ENCODE measurements at regions not wholly inside any gene's neighbourhood (a gene's known extent, or its start where the extent isn't known, plus 50 kb on each side); places are given as distances from the start of the nearest gene placed in this dataset.

DNA sequence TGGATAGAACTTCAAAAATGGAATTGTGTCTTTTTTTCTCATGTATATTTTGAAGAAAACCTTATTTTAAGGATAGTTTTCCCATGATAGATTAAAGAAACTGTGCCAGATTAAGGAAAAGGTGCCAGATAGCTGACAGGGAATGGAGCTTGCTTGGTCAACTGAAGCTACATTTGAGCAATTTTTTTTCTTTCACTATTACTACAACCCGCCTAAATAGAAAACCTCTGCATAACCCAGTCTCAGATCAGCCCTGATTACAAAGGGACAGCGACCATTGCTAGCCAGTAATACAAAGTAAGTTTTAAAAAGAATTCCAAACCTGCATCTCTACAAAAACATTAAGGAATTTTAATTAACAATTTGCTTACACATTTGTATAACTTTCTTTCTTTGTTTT, 1123.4 kb upstream of the LRRTM3 start:
- no peak overlapping the region for H3K27ac Mint-ChIP-seq
- H3K36me3 ChIP-seq (ENCODE audit: insufficient read depth) = no peaks in the 10 kb centered on the region
- no peaks in the 10 kb centered on the region for H3K36me3 Mint-ChIP-seq (ENCODE audit: low read depth)
- H3F3A ChIP-seq (replicated peaks; ENCODE audit: low read depth) = no peaks in the 10 kb centered on the region
- H3K4me2 ChIP-seq = no peak overlapping the region
- H3K27ac ChIP-seq (ENCODE audit: low read depth) = no peak overlapping the region
- H3K27me3 Mint-ChIP-seq (ENCODE audit: insufficient read depth, low read depth, poor library complexity) = no peaks in the 10 kb centered on the region
- H3K4me1 ChIP-seq (ENCODE audit: insufficient read depth) = no peaks in the 10 kb centered on the region
- no peak overlapping the region for H2AFZ ChIP-seq
- no peak for ATAC-seq
- no peaks in the 10 kb centered on the region for H3K9me3 Mint-ChIP-seq
- no peaks in the 10 kb centered on the region for H4K20me1 ChIP-seq (replicated peaks; ENCODE audit: insufficient read depth)
- no peak for TF ChIP-seq JUNB (IDR thresholded peaks at IDR 0.05; ENCODE audit: unreplicated experiment)
- TF ChIP-seq, protein P1, sequence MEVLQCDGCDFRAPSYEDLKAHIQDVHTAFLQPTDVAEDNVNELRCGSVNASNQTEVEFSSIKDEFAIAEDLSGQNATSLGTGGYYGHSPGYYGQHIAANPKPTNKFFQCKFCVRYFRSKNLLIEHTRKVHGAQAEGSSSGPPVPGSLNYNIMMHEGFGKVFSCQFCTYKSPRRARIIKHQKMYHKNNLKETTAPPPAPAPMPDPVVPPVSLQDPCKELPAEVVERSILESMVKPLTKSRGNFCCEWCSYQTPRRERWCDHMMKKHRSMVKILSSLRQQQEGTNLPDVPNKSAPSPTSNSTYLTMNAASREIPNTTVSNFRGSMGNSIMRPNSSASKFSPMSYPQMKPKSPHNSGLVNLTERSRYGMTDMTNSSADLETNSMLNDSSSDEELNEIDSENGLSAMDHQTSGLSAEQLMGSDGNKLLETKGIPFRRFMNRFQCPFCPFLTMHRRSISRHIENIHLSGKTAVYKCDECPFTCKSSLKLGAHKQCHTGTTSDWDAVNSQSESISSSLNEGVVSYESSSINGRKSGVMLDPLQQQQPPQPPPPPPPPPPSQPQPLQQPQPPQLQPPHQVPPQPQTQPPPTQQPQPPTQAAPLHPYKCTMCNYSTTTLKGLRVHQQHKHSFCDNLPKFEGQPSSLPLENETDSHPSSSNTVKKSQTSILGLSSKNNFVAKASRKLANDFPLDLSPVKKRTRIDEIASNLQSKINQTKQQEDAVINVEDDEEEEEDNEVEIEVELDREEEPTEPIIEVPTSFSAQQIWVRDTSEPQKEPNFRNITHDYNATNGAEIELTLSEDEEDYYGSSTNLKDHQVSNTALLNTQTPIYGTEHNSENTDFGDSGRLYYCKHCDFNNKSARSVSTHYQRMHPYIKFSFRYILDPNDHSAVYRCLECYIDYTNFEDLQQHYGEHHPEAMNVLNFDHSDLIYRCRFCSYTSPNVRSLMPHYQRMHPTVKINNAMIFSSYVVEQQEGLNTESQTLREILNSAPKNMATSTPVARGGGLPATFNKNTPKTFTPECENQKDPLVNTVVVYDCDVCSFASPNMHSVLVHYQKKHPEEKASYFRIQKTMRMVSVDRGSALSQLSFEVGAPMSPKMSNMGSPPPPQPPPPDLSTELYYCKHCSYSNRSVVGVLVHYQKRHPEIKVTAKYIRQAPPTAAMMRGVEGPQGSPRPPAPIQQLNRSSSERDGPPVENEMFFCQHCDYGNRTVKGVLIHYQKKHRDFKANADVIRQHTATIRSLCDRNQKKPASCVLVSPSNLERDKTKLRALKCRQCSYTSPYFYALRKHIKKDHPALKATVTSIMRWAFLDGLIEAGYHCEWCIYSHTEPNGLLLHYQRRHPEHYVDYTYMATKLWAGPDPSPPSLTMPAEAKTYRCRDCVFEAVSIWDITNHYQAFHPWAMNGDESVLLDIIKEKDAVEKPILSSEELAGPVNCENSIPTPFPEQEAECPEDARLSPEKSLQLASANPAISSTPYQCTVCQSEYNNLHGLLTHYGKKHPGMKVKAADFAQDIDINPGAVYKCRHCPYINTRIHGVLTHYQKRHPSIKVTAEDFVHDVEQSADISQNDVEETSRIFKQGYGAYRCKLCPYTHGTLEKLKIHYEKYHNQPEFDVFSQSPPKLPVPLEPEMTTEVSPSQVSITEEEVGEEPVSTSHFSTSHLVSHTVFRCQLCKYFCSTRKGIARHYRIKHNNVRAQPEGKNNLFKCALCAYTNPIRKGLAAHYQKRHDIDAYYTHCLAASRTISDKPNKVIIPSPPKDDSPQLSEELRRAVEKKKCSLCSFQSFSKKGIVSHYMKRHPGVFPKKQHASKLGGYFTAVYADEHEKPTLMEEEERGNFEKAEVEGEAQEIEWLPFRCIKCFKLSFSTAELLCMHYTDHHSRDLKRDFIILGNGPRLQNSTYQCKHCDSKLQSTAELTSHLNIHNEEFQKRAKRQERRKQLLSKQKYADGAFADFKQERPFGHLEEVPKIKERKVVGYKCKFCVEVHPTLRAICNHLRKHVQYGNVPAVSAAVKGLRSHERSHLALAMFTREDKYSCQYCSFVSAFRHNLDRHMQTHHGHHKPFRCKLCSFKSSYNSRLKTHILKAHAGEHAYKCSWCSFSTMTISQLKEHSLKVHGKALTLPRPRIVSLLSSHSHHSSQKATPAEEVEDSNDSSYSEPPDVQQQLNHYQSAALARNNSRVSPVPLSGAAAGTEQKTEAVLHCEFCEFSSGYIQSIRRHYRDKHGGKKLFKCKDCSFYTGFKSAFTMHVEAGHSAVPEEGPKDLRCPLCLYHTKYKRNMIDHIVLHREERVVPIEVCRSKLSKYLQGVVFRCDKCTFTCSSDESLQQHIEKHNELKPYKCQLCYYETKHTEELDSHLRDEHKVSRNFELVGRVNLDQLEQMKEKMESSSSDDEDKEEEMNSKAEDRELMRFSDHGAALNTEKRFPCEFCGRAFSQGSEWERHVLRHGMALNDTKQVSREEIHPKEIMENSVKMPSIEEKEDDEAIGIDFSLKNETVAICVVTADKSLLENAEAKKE (CRISPR knock-in tag; IDR thresholded peaks at IDR 0.05) = no peak
- TF ChIP-seq EZH2phosphoT487 (IDR thresholded peaks at IDR 0.05; ENCODE audit: unreplicated experiment) = no peak
- TF ChIP-seq STAT1 (IDR thresholded peaks at IDR 0.05; ENCODE audit: unreplicated experiment) = no peak
- TF ChIP-seq POLR2AphosphoS5 (IDR thresholded peaks at IDR 0.05; ENCODE audit: low read depth) = no peak
- TF ChIP-seq, protein P2, sequence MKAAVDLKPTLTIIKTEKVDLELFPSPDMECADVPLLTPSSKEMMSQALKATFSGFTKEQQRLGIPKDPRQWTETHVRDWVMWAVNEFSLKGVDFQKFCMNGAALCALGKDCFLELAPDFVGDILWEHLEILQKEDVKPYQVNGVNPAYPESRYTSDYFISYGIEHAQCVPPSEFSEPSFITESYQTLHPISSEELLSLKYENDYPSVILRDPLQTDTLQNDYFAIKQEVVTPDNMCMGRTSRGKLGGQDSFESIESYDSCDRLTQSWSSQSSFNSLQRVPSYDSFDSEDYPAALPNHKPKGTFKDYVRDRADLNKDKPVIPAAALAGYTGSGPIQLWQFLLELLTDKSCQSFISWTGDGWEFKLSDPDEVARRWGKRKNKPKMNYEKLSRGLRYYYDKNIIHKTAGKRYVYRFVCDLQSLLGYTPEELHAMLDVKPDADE (IDR thresholded peaks at IDR 0.05) = no peak
- no peak for TF ChIP-seq EZH2 (IDR thresholded peaks at IDR 0.05; ENCODE audit: low read depth, unreplicated experiment)
- TF ChIP-seq, protein P3, sequence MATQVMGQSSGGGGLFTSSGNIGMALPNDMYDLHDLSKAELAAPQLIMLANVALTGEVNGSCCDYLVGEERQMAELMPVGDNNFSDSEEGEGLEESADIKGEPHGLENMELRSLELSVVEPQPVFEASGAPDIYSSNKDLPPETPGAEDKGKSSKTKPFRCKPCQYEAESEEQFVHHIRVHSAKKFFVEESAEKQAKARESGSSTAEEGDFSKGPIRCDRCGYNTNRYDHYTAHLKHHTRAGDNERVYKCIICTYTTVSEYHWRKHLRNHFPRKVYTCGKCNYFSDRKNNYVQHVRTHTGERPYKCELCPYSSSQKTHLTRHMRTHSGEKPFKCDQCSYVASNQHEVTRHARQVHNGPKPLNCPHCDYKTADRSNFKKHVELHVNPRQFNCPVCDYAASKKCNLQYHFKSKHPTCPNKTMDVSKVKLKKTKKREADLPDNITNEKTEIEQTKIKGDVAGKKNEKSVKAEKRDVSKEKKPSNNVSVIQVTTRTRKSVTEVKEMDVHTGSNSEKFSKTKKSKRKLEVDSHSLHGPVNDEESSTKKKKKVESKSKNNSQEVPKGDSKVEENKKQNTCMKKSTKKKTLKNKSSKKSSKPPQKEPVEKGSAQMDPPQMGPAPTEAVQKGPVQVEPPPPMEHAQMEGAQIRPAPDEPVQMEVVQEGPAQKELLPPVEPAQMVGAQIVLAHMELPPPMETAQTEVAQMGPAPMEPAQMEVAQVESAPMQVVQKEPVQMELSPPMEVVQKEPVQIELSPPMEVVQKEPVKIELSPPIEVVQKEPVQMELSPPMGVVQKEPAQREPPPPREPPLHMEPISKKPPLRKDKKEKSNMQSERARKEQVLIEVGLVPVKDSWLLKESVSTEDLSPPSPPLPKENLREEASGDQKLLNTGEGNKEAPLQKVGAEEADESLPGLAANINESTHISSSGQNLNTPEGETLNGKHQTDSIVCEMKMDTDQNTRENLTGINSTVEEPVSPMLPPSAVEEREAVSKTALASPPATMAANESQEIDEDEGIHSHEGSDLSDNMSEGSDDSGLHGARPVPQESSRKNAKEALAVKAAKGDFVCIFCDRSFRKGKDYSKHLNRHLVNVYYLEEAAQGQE (IDR thresholded peaks at IDR 0.05; ENCODE audit: unreplicated experiment) = no peak
- no peak for TF ChIP-seq CREB1 (CRISPR knock-in tag; IDR thresholded peaks at IDR 0.05; ENCODE audit: low read depth)
- TF ChIP-seq NANOG (IDR thresholded peaks at IDR 0.05; ENCODE audit: borderline replicate concordance) = no peak
- TF ChIP-seq ZNF331 (CRISPR knock-in tag; IDR thresholded peaks at IDR 0.05; ENCODE audit: low read depth) = no peak
- TF ChIP-seq, protein P4, sequence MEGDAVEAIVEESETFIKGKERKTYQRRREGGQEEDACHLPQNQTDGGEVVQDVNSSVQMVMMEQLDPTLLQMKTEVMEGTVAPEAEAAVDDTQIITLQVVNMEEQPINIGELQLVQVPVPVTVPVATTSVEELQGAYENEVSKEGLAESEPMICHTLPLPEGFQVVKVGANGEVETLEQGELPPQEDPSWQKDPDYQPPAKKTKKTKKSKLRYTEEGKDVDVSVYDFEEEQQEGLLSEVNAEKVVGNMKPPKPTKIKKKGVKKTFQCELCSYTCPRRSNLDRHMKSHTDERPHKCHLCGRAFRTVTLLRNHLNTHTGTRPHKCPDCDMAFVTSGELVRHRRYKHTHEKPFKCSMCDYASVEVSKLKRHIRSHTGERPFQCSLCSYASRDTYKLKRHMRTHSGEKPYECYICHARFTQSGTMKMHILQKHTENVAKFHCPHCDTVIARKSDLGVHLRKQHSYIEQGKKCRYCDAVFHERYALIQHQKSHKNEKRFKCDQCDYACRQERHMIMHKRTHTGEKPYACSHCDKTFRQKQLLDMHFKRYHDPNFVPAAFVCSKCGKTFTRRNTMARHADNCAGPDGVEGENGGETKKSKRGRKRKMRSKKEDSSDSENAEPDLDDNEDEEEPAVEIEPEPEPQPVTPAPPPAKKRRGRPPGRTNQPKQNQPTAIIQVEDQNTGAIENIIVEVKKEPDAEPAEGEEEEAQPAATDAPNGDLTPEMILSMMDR (conservative IDR thresholded peaks at IDR 0.05; ENCODE audit: low read depth in 2 of 2) = no peak
- no peak overlapping the region for H3K4me3 Mint-ChIP-seq
- no peaks in the 10 kb centered on the region for H3K27me3 ChIP-seq (ENCODE audit: insufficient read depth)
- peaks cover 9% of the 10 kb centered on the region for H3K4me1 Mint-ChIP-seq
- no peak overlapping the region for H3K4me3 ChIP-seq
- no peaks in the 10 kb centered on the region for H3K9me2 ChIP-seq (ENCODE audit: insufficient read depth)
- no peak for DNase-seq (ENCODE audit: low spot score)
- H3K79me2 ChIP-seq (replicated peaks; ENCODE audit: insufficient read depth) = no peaks in the 10 kb centered on the region
